ENCODE measurements at regions not wholly inside any gene's neighbourhood (a gene's known extent, or its start where the extent isn't known, plus 50 kb on each side); places are given as distances from the start of the nearest gene placed in this dataset.

- no peak for TF ChIP-seq CTCF (IDR thresholded peaks at IDR 0.05 in 4 of 5, conservative IDR thresholded peaks at IDR 0.05 in 1 of 5)
- no peak for TF ChIP-seq POLR2A (IDR thresholded peaks at IDR 0.05)
Measured at GRCh38 chr15:29446480-29446879, 176.9 kb upstream of the NSMCE3 start.
